ENCODE measurements at regions not wholly inside any gene's neighbourhood (a gene's known extent, or its start where the extent isn't known, plus 50 kb on each side); places are given as distances from the start of the nearest gene placed in this dataset.
A peak's percentile ranks its signal among the peaks of the same experiment; 100 is the strongest.
"Not testable (repeated sequence)": the region's sequence is repeated elsewhere in the genome, so short reads cannot be mapped to it uniquely, and the experiment has no call there.

DNA sequence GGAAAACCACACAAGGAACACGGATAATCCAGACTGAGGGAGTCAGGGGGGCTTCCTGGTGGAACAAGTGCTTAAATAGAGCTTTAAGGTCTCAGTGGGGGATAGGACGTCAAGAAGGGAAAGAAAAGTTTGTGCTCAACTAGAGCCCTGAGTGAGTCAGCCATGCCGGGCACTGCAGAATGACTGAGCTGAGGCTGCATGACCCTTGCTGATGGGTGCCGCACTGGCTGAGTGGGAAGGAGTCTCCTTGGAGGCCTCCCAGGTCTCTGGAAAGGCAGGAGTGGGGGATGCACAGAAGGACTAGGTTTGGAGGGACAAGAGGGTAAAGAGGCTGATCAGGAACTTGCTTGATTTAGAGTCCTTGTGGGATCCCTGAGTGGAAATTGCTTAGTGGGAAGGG lies 150.3 kb downstream of the RPLP1 start:
- DNase-seq: no peak

DNA sequence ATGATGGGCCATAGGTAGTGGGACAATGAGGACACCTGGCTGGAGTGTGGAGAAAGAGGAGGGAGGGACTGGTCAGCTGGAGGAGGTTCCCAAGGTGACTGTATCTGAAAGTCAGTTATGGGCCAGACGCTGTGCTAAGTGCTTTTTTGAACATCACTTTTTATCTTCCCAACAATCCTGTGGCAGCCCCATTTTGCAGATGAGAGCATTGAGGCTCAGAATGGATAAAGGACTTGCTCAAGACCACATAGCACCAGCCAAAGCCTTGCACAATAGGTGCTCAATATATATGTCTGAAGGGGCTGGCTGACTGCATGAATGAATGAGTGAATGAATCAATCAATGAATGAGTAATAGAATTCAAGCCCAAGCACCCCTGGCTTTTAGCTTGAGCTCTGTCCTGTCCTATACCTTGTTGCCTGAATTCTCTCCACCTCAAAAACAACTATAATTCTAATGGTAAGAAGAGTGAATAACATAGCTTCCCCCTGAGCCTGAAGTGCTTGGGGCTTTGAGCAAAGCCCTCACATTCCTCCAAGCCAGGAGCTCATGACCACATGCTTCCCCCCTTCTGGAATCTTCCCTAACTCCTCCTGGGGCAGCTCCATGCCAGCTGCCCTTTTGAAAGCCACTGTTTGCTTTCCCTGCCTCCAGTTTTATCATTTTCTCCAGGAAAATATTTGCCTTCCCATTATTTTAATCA lies 150.9 kb downstream of the RPLP1 start:
- DNase-seq: no peak

DNA sequence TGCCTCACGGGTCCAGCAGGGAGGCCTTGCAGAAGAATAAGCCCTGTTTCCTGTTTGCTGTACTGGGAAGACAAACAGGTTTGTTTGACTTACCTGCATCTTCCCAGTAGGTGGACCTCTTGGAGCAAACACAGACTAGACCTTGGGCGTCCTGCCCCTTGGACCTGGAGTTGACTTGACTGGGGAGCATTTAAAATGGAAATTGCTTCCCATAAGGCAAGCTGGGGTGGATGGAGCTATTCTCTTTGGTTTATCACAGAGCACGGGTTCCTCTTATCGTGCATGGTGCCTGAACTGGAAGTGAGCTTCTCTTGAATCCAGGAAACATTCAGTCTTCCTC lies 151.4 kb downstream of the RPLP1 start:
- DNase-seq: no peak

DNA sequence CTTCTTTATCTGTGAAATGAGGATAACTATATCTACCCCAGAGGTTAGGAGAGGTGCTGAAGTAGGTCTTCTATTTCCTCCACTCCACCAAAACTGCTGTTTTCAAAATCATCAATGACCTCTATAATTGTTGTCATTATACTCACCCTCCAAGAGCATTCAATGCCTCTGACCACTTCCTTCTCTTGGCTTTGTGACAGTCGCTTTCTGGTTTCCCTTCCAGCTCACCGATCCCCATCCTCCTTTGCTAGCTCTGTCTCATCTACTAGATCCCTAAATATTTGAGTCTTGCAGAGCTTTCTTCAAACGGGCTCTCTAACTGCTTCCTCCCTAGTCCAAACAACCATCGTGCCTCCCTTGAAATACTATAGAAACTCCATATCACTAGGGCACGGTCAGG lies 153.5 kb downstream of the RPLP1 start:
- no peak for DNase-seq

DNA sequence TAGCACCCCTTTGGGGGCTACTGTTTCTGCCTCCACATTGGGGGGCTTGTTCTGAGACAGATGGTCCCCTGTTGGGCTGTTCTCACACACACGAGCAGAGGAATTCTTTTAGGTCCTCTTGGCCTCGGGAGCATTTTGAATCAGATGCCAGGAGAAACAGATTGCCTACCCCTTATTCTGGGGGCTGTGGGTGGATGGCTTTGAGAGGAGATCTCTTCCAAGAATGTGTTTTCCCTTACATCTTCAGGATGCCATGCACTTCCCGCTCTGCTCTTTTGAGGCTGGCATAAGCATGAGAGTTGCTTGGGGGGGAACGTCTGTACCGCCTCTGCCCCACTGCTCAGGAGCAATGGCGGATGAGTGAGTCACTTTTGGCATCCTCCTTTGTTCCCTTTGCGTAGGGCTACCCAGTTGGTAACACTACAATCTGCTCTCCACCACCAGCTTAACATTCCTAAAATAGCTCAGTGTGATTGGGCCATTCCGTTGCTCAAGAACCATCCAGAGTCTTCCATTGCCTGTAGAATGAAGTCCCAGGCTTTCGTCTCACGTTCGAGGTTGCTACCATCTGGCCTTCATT lies 154.4 kb downstream of the RPLP1 start:
- DNase-seq: peak; percentile 31

DNA sequence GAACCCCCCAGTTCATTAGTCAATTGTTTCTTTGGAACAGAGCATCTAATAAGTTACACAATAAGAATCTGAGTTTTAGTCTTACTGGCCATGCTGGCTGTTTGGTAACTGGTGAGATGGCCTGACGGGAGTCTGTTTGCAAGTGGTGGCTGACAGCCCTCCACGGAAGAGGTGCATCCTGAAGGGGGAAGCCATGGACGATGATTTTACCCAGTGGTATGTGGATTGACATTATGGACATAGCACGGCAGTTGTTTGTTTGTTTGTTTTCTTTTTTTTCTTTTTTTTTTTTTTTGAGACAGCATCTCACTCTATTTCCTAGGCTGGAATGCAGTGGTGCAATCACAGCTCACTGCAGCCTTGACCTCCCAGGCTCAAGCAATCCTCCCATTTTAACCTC lies 156.0 kb downstream of the RPLP1 start:
- DNase-seq: no peak

DNA sequence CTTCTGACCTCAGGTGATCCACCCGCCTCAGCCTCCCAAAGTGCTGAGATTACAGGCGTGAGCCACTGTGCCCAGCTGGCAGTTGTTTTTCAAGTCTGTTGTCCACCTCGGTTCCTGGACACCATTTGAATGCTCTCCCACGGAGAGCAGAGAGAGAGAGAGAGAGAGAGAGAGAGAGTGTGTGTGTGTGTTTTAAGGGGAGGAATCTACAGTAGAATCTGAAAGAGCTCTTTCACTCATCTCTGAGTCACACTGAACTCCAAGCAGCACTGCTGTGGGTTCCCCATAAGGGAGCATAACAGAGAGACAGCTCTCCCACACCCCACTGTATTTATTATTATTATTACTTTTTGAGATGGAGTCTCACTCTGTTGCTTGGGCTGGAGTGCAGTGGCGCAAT lies 156.6 kb downstream of the RPLP1 start:
- peak; percentile 35 for DNase-seq

DNA sequence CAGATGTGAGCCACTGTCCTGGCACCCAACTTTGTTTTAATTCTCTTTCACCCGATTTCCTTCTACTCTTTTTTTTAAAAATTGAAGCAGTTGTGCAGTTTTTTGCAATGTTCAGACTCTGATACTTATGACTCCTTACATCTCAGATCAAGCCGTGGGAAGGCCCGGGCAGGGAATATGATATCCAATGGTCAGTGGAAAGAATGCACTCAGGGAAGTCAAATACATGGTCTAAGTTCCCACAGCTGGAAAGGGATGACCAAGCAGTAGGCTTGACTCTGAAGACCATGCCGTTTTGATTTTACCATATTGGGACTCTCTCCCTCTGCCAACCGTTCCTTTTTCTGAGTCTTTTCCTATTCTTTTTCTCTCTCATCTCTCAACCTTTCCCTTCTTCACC lies 157.2 kb downstream of the RPLP1 start:
- DNase-seq: no peak

DNA sequence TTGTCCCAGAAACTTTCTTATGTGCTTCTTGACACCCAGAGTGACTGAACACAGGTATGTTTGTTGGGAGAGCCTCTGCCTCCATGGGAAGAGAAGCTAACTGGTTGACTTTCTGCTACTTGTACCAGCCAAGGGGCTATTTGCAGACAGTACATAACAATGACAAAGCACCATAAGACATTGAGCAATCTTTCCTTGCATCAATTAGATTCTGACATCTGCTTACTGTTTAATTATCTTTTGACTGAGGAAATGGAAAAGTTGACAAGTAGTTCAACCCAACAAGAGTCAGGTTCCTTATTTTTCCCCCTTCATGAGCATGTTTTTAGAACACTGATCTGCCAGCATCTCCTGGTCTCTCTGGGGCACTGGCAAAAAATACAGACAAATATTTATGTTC lies 157.7 kb downstream of the RPLP1 start:
- no peak for DNase-seq

DNA sequence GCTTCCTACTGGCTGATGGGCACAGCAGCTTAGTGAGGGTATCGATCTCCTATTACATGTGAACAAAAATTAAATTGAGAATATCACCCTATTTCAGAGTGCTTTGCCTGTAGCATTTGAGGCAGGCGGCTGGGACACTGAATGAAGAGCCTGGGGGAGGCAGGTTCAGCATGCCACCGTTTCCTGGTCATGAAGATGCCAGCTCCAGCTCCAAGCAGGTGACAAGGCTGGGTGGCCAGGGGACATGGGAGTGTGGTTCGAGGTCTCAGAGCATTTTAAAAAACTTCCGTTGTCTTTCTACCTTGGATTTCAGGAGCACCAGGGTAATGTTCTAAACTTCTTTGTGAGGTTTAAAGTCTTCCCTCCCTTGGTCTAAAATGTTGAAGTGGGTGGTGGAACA lies 158.2 kb downstream of the RPLP1 start:
- DNase-seq: no peak

DNA sequence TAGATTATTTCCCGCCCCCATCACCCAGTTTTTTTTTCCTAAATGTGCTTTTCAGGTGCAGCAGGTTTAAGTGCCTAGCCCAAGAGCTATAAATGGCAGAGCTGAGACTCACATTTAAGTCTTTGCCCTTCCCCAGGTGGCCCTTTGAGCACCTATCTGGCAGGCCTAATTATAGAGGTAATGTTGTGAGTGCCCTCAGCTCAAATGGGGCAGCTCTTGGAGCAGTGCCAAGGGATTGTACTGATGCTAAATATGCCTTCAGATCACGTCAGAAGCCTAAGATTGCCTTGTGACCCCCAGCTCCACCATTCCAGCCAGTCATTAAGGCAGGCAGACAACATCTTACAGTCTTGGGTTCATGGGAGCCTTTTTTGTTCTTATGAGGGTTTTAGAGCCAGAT lies 159.5 kb downstream of the RPLP1 start:
- no peak for DNase-seq

DNA sequence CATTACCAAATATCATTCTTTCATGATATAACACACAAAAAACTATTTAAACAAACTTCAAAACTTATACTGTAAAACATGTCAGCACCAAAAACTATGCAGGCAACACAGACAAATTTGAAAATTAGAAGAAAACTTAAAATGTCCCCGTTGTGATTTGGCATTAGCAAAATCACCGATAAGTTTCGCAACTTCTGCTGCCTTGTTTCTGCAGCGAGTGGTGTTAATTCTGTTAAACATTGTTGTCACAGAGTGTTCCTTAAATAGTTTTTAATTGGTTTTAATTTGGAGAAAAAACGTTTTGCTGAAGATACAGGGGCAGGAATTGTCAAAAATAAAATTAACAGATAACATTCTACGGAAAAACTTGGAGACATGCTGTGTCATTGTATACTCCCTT lies 160.6 kb downstream of the RPLP1 start:
- no peak for DNase-seq

DNA sequence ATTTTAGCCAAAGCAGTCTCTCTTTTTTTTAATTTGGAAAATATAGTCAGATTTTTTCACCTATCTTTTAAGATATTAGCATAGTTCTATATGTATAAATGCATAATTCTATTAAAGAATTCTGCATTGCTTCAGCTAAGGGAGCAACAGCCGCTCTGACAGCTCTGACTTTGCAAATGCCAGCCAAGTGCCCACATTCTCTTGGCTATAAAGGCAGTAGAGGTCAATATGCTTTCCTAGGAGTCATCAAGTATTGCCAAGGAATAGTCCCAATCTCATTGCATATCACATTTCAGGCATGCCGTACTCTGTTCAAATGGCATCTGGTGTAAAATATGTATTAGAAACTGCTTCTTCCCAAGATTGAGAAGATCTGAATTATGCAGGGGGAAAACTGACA lies 161.4 kb downstream of the RPLP1 start:
- DNase-seq: no peak

DNA sequence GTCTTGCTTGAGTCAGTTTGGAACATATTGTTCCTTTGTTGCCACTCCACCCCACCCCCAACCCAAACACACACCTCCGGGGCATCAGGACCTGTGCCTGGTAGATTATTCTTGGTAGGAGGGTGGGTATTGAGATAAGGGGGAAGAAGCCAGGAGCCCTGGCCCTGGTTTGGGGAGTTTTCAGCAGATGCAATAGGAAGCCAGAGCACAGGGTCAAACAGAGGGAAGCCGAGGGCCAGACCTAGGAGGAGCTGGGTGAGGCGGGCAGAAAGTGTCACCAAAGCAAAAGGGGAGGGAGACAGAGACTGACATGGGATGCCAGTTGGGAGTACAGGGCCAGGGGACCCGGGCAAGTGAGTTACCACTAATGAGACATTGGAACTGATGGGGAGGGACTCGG lies 163.1 kb downstream of the RPLP1 start:
- DNase-seq: no peak

DNA sequence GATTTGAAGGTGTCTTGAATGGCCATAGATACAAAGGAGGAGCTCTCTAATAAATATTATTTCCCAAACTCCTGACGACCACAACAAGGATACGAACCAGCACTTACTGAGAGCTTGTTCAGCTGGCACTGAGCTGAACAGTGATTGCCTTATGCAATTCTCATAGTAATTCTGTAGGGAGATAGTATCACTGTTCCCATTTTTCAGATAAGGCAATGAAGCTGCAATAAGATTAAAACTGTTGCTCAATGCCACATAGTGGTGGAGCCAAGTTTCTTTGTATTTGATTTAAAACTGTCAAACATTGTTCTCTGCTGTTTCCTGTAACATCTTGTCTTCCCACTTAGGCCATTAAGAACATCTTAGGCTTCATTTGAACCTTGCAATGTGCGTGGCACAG lies 163.9 kb downstream of the RPLP1 start:
- DNase-seq: no peak

DNA sequence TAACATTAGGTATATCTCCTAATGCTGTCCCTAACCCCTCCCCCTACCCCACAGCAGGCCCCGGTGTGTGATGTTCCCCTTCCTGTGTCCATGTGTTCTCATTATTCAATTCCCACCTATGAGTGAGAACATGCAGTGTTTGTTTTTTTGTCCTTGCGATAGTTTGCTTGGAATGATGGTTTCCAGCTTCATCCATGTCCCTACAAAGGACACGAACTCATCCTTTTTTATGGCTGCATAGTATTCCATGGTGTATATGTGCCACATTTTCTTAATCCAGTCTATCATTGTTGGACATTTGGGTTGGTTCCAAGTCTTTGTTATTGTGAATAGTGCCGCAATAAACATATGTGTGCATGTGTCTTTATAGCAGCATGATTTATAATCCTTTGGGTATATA lies 164.5 kb downstream of the RPLP1 start:
- not testable (repeated sequence) for DNase-seq

DNA sequence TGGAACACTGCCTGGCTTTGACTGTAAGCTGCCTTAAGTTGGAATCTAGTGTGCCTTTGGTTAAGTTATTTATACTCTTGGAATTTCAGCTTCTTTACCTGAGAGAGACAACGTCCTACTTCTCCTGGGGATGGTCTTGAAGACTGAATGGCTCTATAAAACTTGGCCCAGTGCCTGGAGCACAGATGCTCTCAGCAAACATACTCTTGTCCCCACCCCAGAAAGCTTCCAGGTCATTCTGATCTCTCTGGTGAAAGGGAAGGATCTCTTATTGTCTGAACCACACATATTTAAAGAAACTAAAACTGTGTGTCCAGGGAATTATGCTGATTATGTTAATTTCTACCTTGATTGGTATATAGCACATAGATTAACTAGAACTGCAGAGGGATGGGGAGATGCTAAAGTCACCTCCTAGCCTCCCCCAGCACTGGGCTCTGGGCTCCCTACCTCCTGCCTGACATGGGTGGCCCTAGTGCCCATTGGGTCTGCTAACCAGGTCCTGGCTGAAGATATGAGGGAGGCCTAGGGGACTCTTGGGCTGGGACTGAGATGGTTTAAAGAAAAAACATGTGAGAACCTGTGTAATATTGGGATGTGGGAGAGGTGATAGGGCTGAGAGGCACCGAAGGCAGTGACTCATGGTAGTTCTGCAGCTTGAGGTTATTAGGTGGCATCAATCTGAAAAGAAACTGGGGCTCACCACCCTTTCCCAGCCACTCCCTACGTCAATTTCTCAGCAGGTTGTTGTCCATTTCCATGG lies 171.0 kb downstream of the RPLP1 start:
- DNase-seq: no peak

DNA sequence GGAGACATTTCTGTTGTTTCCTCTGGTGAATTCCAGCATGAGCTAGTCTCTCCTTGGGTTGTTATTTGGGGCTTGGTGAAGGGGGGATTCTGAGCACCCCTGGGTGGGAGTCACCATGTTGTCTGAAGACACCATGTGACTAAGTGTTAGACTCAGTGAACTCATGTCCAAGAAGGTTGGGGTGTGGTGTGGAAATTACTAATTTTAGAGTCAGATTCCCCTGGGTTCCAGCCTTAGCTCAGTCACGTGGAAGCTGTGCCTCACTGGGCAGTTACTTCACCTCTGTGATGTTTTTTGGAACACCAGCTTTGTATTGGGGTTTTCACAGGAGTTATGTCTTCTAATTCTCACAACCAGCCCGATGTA lies 171.5 kb downstream of the RPLP1 start:
- DNase-seq: no peak

DNA sequence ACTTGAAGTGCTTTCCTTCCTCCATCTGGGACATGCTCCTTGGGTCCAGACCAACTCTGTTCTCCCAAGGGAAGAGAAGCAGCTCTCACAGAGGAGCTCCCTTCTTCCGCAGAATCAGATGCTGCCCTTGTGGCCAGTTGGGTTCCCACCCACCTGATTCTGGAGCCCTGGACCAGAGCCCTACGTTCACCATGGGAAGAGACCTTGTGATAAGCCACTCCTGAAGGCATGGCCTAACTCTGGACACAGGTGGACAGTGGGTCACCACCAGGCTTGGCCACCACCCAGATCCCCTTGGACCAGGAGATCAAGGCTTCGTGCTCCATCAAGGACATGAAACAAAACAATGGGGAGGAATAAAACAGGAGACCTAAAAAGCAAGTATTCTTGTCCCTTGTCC lies 172.2 kb downstream of the RPLP1 start:
- DNase-seq: no peak

DNA sequence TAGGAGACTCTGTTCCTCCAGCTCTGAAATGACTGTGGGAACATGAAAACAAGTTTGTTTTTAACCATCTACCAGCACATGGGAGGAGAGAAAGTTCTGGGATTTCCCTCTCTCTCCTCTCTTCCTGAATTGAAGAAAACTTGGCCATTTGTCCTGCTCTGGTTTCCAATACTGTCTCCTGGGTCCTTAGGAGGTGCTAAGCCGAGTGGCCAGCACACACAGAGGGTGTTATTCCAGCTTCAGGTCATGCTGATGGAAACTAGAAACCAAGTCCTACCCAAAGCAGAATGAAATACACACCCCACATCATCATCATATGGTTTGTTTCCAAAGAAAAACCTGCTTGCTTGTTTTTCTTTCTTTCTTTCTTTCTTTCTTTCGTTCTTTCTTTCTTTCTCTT lies 172.7 kb downstream of the RPLP1 start:
- DNase-seq: no peak

DNA sequence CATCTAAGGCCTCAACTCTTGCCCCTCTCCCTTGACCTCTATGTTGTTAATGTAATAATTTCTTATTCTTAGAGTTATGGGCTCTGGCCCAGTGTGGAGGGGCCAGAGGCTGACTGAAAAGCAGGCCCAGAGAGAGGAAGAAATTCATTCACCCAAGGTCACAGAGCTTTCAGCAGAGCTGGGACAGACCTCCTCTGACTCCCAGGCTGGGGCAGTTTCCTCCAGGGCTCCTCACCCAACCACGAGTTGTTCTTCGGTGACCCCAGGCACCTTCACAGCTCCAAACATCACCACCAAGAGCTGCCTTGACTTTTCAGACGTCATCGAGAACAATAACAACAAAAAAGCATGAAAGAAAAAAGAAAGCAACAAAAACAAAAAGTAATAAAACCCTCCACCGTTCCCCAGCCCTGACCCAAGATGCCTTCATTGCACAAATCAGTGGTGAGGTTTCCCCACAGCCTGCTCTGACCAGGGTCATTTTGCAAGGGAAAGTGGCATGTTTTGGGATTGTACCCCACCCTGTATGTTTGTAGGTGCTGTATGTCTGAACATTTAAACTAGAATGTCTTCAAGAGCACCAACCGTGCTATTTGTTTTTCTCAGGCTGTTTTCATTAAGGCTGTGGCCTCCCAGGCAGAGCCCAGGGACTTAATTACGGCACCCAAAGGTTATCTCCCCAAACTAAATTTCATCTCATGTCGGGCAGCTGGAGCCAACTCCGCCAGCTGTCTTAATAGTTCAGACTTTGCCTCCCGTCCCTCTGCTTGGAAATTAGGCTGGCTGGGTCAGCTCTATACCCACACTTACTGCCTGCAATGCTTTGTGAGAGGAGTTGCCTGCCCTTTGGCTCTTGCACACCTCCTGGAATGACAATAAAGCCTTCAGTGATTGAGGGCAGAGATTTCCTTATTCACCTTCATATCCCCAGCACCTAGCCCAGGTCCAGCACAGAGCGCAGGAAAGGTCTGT lies 173.8 kb downstream of the RPLP1 start:
- DNase-seq: no peak

DNA sequence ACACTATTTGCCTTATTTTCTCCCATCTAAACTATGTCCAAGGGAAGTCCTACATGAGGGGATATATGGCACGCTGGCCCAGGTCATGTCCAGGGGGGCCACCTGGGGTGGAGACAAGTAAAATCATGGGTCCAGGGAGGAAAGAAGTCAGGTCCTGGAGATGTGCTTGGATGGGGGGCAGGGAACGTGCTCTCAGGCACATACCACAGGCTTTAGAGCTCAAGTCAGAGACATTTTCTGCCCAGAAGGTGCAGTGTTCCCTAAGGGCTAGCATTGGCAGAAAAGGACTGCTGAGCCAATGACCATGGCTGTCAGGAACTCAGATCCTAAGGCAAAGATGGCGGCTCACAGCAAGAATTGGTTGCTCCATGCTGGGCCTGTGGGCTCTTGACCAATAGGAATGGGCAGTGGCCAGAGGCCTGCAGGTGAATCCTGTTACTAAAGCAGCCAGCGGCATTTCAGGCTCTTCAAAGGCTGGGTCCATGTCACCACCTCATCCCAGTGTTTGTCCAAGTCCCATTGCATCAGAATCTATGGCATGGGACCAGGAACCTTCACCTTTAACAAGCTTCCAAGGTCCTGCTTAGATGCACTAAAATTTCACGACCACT lies 175.0 kb downstream of the RPLP1 start:
- DNase-seq: no peak
